ENCODE measurements at regions not wholly inside any gene's neighbourhood (a gene's known extent, or its start where the extent isn't known, plus 50 kb on each side); places are given as distances from the start of the nearest gene placed in this dataset.

- DNase-seq (ENCODE audit: low spot score) = no peak
Observed at GRCh38 chr15:70301396-70301795, 203.7 kb upstream of the TLE3 start.

GRCh38 chr15:70299931-70300869, 202.5 kb upstream of the TLE3 start:
- no peak for DNase-seq (ENCODE audit: low spot score)

- DNase-seq (ENCODE audit: low spot score) = no peak
Observed at GRCh38 chr15:70297465-70298058, 199.8 kb upstream of the TLE3 start.

GRCh38 chr15:70294731-70295305, 197.1 kb upstream of the TLE3 start:
- DNase-seq (ENCODE audit: low spot score) = no peak

- no peak for DNase-seq (ENCODE audit: low spot score)
Observed at GRCh38 chr15:70293591-70294470, 196.1 kb upstream of the TLE3 start.

- DNase-seq (ENCODE audit: low spot score) = no peak
Observed at GRCh38 chr15:70293138-70293537, 195.4 kb upstream of the TLE3 start.

- no peak for DNase-seq (ENCODE audit: low spot score)
Observed at GRCh38 chr15:70292076-70292760, 194.5 kb upstream of the TLE3 start.

GRCh38 chr15:70291305-70292075, 193.8 kb upstream of the TLE3 start:
- no peak for DNase-seq (ENCODE audit: low spot score)

GRCh38 chr15:70290708-70291107, 193.0 kb upstream of the TLE3 start:
- no peak for DNase-seq (ENCODE audit: low spot score)

GRCh38 chr15:70289191-70289955, 191.7 kb upstream of the TLE3 start:
- peak; percentile 54 for DNase-seq (ENCODE audit: low spot score)

GRCh38 chr15:70286113-70286806, 188.5 kb upstream of the TLE3 start:
- DNase-seq (ENCODE audit: low spot score) = no peak

GRCh38 chr15:70284438-70285214, 186.9 kb upstream of the TLE3 start:
- peak; percentile 88 for DNase-seq (ENCODE audit: low spot score)

- no peak for DNase-seq (ENCODE audit: low spot score)
Observed at GRCh38 chr15:70283511-70283910, 185.8 kb upstream of the TLE3 start.

GRCh38 chr15:70281811-70282307, 184.1 kb upstream of the TLE3 start:
- DNase-seq (ENCODE audit: low spot score) = peak; percentile 65

- DNase-seq (ENCODE audit: low spot score) = no peak
Observed at GRCh38 chr15:70281261-70281810, 183.6 kb upstream of the TLE3 start.

- DNase-seq (ENCODE audit: low spot score) = no peak
Observed at GRCh38 chr15:70280781-70281180, 183.1 kb upstream of the TLE3 start.

- no peak for DNase-seq (ENCODE audit: low spot score)
Observed at GRCh38 chr15:70279096-70279495, 181.4 kb upstream of the TLE3 start.

GRCh38 chr15:70278644-70279043, 180.9 kb upstream of the TLE3 start:
- no peak for DNase-seq (ENCODE audit: low spot score)

Data from kidney tubule cell (primary cell).